ENCODE measurements at regions not wholly inside any gene's neighbourhood (a gene's known extent, or its start where the extent isn't known, plus 50 kb on each side); places are given as distances from the start of the nearest gene placed in this dataset.

DNA sequence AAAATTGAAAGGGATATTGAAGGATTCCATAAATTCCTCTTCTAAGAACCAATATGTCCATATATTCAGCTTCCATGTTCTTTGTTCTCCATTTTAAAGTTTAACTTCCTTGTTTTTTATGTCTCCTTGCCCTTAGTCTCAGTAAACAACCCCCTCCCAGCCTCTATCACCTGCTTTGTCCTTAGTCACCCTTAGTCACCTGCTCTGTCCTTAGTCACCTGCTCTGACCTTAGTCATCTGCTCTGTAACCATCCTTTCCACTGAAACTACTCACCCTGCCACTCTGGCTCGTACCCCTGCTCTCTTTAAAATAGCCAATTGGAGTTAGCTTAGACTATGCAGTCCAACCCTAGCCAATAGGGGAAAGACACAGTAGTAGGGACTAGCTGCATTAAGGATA lies 136.2 kb upstream of the TMEM106B start:
- Histone ChIP-seq H3K4me3 (no peak overlapping the region), H3K27ac (no peak overlapping the region), H3K27me3 (no peaks in the 10 kb centered on the region), H3K4me1 (ENCODE audit: insufficient read depth) (no peaks in the 10 kb centered on the region), H3K36me3 (no peaks in the 10 kb centered on the region), H3K9me3 (no peaks in the 10 kb centered on the region)
- 79 to 89% (median 84%) methylated on average over 1 of the region's 1 CpG for WGBS, 3 donors
- DNase-seq = no peak
- TF ChIP-seq, protein P1, sequence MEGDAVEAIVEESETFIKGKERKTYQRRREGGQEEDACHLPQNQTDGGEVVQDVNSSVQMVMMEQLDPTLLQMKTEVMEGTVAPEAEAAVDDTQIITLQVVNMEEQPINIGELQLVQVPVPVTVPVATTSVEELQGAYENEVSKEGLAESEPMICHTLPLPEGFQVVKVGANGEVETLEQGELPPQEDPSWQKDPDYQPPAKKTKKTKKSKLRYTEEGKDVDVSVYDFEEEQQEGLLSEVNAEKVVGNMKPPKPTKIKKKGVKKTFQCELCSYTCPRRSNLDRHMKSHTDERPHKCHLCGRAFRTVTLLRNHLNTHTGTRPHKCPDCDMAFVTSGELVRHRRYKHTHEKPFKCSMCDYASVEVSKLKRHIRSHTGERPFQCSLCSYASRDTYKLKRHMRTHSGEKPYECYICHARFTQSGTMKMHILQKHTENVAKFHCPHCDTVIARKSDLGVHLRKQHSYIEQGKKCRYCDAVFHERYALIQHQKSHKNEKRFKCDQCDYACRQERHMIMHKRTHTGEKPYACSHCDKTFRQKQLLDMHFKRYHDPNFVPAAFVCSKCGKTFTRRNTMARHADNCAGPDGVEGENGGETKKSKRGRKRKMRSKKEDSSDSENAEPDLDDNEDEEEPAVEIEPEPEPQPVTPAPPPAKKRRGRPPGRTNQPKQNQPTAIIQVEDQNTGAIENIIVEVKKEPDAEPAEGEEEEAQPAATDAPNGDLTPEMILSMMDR (IDR thresholded peaks at IDR 0.05) = no peak
- TF ChIP-seq EP300 (IDR thresholded peaks at IDR 0.05) (no peak), POLR2A (IDR thresholded peaks at IDR 0.05) (no peak)
- intact Hi-C loops (cut with DNase I) = no loop called here

DNA sequence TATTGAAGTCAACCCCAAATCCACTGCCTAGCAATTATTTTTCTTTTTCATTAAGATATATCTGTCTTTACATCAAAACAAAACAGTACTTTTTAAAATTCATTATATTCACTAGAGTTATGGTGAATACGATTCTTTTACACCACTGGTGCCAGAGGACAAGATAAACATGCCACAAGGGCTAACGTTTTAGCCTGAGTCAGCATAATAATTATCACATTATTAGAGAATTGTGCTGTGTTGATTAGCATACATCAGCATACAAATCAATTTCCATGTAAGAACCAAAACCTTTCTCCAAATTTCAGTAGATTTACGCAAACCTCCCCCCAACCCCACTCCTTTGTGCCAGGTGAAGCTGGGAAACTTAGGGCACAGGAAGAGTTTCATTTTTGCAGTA lies 131.1 kb upstream of the TMEM106B start:
- WGBS, 3 donors = 55 to 60% (median 59%) methylated on average over 3 of the region's 3 CpGs
- no peak for DNase-seq
- intact Hi-C loops (cut with DNase I) = no loop called here

GRCh38 chr7:12085516-12085915 lies 125.6 kb upstream of the TMEM106B start:
- Histone ChIP-seq H3K4me1 (ENCODE audit: insufficient read depth) (no peaks in the 10 kb centered on the region), H3K27ac (no peak overlapping the region), H3K36me3 (no peaks in the 10 kb centered on the region), H3K27me3 (no peaks in the 10 kb centered on the region), H3K4me3 (no peak overlapping the region), H3K9me3 (no peaks in the 10 kb centered on the region)
- no peak for TF ChIP-seq POLR2A (IDR thresholded peaks at IDR 0.05)
- TF ChIP-seq, protein P1 (IDR thresholded peaks at IDR 0.05) = no peak
- no peak for TF ChIP-seq EP300 (IDR thresholded peaks at IDR 0.05)
- intact Hi-C loops (cut with DNase I) = no loop called here
- DNase-seq = no peak
- WGBS, 3 donors = 69 to 78% (median 75%) methylated on average over 1 of the region's 1 CpG

More for the DNA sequence above, 131.1 kb upstream of the TMEM106B start:
- no peak overlapping the region for H3K4me3 ChIP-seq
- no peaks in the 10 kb centered on the region for H3K27me3 ChIP-seq
- no peaks in the 10 kb centered on the region for H3K36me3 ChIP-seq
- H3K27ac ChIP-seq = no peak overlapping the region
- no peaks in the 10 kb centered on the region for H3K4me1 ChIP-seq (ENCODE audit: insufficient read depth)
- TF ChIP-seq POLR2A (IDR thresholded peaks at IDR 0.05) (no peak), EP300 (IDR thresholded peaks at IDR 0.05) (no peak)
- TF ChIP-seq, protein P1 (IDR thresholded peaks at IDR 0.05) = no peak
- H3K9me3 ChIP-seq = no peaks in the 10 kb centered on the region

- H3K36me3 ChIP-seq = no peaks in the 10 kb centered on the region
- H3K27me3 ChIP-seq = no peaks in the 10 kb centered on the region
- intact Hi-C loops (cut with DNase I) = no loop called here
- DNase-seq = no peak
- H3K4me3 ChIP-seq = no peak overlapping the region
- H3K9me3 ChIP-seq = no peaks in the 10 kb centered on the region
- TF ChIP-seq, protein P1 (IDR thresholded peaks at IDR 0.05) = no peak
- TF ChIP-seq POLR2A (IDR thresholded peaks at IDR 0.05) (no peak), EP300 (IDR thresholded peaks at IDR 0.05) (no peak)
- no peaks in the 10 kb centered on the region for H3K4me1 ChIP-seq (ENCODE audit: insufficient read depth)
- 54 to 60% (median 58%) methylated on average over 9 of the region's 9 CpGs for WGBS, 3 donors
- H3K27ac ChIP-seq = no peak overlapping the region
Measured at GRCh38 chr7:12089951-12090756, 120.9 kb upstream of the TMEM106B start.

Data from ovary (tissue), 7 donors.